Stomach (tissue), 8 donors: ENCODE measurements at regions not wholly inside any gene's neighbourhood (a gene's known extent, or its start where the extent isn't known, plus 50 kb on each side); places are given as distances from the start of the nearest gene placed in this dataset.

Experiments
- DNase-seq, 2 donors: peaks; one replicate each; pipeline versions ENCODE4 v3.0.0 to v3.0.0-alpha.2; 2013 to 2019
- H3K27ac ChIP-seq, 5 donors: fragments of 200-600 bp in 4 of 5; sonication (generic) in 4 of 5; one replicate each; pipeline ENCODE4 v1.5.1; 2013 to 2019; ENCODE audit warnings: mild to moderate bottlenecking in 1 of 5, moderate library complexity in 1 of 5
- H3K27me3 ChIP-seq, 3 donors: fragments of 200-600 bp; sonication (generic); one replicate each; pipeline ENCODE4 v1.5.1; 2017 to 2019; ENCODE audit warnings: mixed run types in 1 of 3
- H3K36me3 ChIP-seq, 4 donors: fragments of 200-600 bp; sonication (generic); 1 replicate in 3 of 4; 2 replicates in 1 of 4; pipeline ENCODE4 v1.5.1; 2016 to 2019
- H3K4me1 ChIP-seq, 4 donors: fragments of 200-600 bp; sonication (generic); one replicate each; pipeline ENCODE4 v1.5.1; 2016 to 2019
- H3K4me3 ChIP-seq, 4 donors: fragments of 200-600 bp; sonication (generic) in 3 of 4; one replicate each; pipeline ENCODE4 v1.5.1; 2016 to 2019; ENCODE audit warnings: mild to moderate bottlenecking in 1 of 4
- H3K9me3 ChIP-seq, 4 donors: fragments of 200-600 bp; sonication (generic); one replicate each; pipeline ENCODE4 v1.5.1; 2016 to 2019
- CTCF ChIP-seq, 7 experiments: fragments of 450-650 bp in 4 of 7; fragments of 200-600 bp in 3 of 7; sonication (generic) in 3 of 7; IDR thresholded peaks; one replicate each; pipeline ENCODE4 v1.5.1; 2016 to 2019; ENCODE audit warnings: antibody characterized with exemption in 7 of 7, control low read depth in 2 of 7, mild to moderate bottlenecking in 1 of 7
- EP300 ChIP-seq: sonication (generic); formaldehyde crosslinking; IDR thresholded peaks from one replicate; pipeline ENCODE4 v1.6.1; 2017; ENCODE audit warnings: antibody characterized with exemption
- POLR2A ChIP-seq, 4 donors: fragments of 450-650 bp; IDR thresholded peaks; one replicate each; pipeline ENCODE4 v1.6.1; 2016; ENCODE audit warnings: antibody characterized with exemption in 4 of 4, control low read depth in 2 of 4, mild to moderate bottlenecking in 1 of 4, moderate library complexity in 1 of 4
- POLR2AphosphoS5 ChIP-seq, 3 donors: sonication (generic); formaldehyde crosslinking; IDR thresholded peaks; one replicate each; pipeline ENCODE4 v1.6.1; 2016; ENCODE audit warnings: antibody characterized with exemption in 3 of 3
- WGBS, 5 donors: extraction: QIAGEN DNeasy Blood & Tissue Kit in 3 of 5; methylation state at CpG; one replicate each; pipeline versions ENCODE4 v1.1.5 to v1.1.7; 2013 to 2018; 5-methylcytosine and 5-hydroxymethylcytosine counted together
- intact Hi-C: fragments of 100-400 bp; cut with DNase I; formaldehyde crosslinking; loops from one replicate; pipeline ENCODE4 v1.15.1; 2023; ENCODE audit warnings: low total_unique reads
- donor health status: healthy with polysubstance abuse.
- donor health status: Bipolar disorder and iron deficiency.
- donor health status: healthy.

DNA sequence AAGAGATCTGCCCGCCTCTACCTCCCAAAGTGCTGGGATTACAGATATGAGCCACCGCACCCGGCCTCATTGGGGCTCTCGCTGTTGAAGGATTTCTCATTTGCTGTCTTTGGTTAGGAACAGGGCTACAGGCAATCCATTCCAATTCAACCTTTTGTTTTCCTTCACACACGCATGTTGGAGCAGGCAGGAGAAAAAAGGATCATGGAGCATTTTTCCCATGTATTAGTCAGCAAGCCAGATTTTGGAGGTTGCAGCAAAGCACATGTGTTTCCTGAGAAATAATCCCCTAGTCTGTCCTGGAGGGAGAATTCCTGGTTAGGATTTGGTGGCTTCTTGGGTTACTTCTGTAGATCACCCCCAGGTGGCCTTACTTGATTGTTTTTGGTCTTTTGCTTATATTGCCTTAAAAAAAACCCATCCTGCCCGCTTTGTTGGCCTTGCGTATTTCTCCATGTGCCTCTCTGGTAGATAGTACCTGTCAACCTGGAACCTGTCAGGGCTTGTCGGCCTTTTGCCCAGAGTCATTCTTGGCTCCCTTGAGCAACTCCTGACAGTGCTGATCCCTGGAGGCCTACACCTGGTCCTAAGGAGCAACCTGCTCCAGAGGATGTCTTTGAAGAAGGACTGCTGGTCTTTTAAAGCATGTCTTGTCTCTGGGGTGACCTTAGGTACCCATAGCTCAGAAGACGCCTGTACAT is 82.4 kb upstream of the CLCN4 start:
- no peak for DNase-seq
- WGBS, 5 donors: 87 to 99% (median 91%) methylated on average over 9 of the region's 9 CpGs
- no peak for TF ChIP-seq CTCF (IDR thresholded peaks at IDR 0.05)
- no peak for TF ChIP-seq EP300
- TF ChIP-seq POLR2AphosphoS5 (IDR thresholded peaks at IDR 0.05): no peak
- no peak for TF ChIP-seq POLR2A (IDR thresholded peaks at IDR 0.05)
- intact Hi-C loops: no loop called here
- peaks cover 0 to 15% (median 0%) of the 10 kb centered on the region in 4 donors for H3K36me3 ChIP-seq
- peaks cover 0 to 12% (median 2%) of the 10 kb centered on the region in 4 donors for H3K4me1 ChIP-seq
- H3K9me3 ChIP-seq: no peaks in the 10 kb centered on the region
- peaks cover 0 to 4% (median 0%) of the 10 kb centered on the region in 3 donors for H3K27me3 ChIP-seq
- H3K27ac ChIP-seq: no peak overlapping the region
- H3K4me3 ChIP-seq: no peak overlapping the region

DNA sequence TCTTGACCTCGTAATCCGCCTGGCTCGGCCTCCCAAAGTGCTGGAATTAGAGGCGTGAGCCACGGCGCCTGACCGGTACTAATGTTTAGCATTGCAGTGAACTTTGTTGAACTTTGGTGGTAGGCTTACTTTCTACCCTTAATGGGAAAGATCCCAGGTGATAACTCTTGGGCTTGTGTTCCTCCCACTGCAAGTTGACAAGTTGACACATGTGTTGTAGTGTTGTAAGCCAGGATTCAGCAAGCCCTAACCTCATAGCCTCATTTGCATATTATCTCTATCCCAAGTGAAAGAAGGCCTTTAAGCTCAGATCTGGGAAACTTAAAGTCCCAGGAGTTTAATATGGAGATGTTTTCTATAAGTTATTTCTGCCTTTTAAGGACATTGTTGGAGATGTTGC is 80.0 kb upstream of the CLCN4 start:
- no peak overlapping the region for H3K4me3 ChIP-seq
- peaks cover 0 to 5% (median 0%) of the 10 kb centered on the region in 3 donors for H3K27me3 ChIP-seq
- no peaks in the 10 kb centered on the region for H3K9me3 ChIP-seq
- intact Hi-C loops: no loop called here
- no peak overlapping the region for H3K27ac ChIP-seq
- DNase-seq: no peak
- TF ChIP-seq CTCF (IDR thresholded peaks at IDR 0.05) (no peak), POLR2AphosphoS5 (IDR thresholded peaks at IDR 0.05) (no peak), EP300 (no peak), POLR2A (IDR thresholded peaks at IDR 0.05) (no peak)
- H3K4me1 ChIP-seq: peaks cover 0 to 7% (median 2%) of the 10 kb centered on the region in 4 donors
- H3K36me3 ChIP-seq: peaks cover 0 to 15% (median 10%) of the 10 kb centered on the region in 4 donors
- WGBS, 5 donors: 93 to 100% (median 95%) methylated on average over 4 to 7 of the region's 7 CpGs

DNA sequence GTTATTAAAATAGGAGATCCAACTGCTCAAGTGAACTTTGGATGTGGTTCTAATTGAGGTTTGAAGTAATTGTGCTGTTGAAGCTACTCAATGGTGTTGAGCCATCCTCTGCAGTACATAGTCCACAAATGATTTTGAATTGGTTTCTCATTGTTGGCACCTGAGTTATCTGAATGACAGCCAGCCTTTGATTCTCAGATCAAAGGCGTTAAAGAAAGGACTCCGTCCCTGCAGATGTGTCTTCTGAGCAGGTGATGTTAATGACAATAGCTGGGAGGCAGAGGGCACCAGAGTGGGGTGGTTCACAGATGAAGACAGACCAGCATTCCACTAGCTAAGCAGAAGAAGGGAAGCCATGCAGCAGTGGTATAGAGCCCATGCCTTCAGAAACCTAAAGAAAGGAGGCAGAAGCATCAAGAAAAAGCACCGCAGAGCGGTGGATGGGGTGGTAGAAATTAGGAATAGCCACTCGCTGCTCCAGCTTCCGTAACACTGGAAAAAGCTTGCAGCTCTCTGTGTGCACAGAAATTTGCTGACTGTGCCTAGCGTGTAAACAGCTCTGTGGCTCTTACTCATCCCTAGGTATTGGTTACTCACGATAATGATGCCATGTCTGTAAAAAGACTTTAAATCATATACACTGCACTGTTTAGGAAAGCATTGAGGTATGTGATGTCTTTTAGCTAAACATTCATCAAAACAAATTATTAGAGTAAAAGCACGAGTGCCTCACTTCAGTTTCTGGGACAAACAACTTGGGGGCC is 79.2 kb upstream of the CLCN4 start:
- TF ChIP-seq POLR2AphosphoS5 (IDR thresholded peaks at IDR 0.05): no peak
- TF ChIP-seq CTCF (IDR thresholded peaks at IDR 0.05): no peak
- TF ChIP-seq POLR2A (IDR thresholded peaks at IDR 0.05): no peak
- TF ChIP-seq EP300: no peak
- H3K36me3 ChIP-seq: peaks cover 0 to 12% (median 10%) of the 10 kb centered on the region in 4 donors
- H3K4me1 ChIP-seq: peaks cover 0 to 15% (median 4%) of the 10 kb centered on the region in 4 donors
- DNase-seq: no peak
- peaks cover 0 to 7% (median 0%) of the 10 kb centered on the region in 3 donors for H3K27me3 ChIP-seq
- H3K4me3 ChIP-seq: no peak overlapping the region
- intact Hi-C loops: no loop called here
- no peak overlapping the region for H3K27ac ChIP-seq
- H3K9me3 ChIP-seq: no peaks in the 10 kb centered on the region
- WGBS, 5 donors: 71 to 92% (median 83%) methylated on average over 6 to 9 of the region's 9 CpGs

DNA sequence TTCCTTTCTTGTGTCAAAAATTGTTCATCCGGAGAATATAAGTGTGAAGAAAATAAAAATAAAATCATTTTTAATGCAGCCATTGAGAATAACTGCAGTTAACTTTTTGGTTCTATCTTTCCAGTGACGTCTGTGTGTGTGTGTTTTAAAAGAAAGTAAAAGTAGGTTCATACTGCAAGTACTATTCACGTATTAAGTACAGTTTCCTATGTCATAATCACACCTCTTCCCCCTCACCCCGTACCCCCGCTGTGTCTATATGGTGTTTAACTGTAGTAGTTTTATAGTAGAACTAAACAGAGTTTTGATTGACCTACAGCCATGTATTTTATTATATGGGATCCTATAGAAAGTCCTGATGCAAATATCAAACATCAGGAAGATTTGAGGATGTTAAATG is 78.5 kb upstream of the CLCN4 start:
- H3K9me3 ChIP-seq: no peaks in the 10 kb centered on the region
- 79 to 91% (median 83%) methylated on average over 5 of the region's 5 CpGs for WGBS, 5 donors
- H3K27me3 ChIP-seq: peaks cover 0 to 7% (median 0%) of the 10 kb centered on the region in 3 donors
- intact Hi-C loops: no loop called here
- no peak overlapping the region for H3K27ac ChIP-seq
- no peak for DNase-seq
- H3K4me1 ChIP-seq: peaks cover 0 to 22% (median 11%) of the 10 kb centered on the region in 4 donors
- peaks cover 0 to 11% (median 8%) of the 10 kb centered on the region in 4 donors for H3K36me3 ChIP-seq
- TF ChIP-seq EP300: no peak
- no peak for TF ChIP-seq POLR2AphosphoS5 (IDR thresholded peaks at IDR 0.05)
- no peak overlapping the region for H3K4me3 ChIP-seq
